T-helper 2 cell treated with Interferon-gamma antibody and Interleukin-4, amounts not matched to agents 5 μg/mL and 100 μg/mL, for 36 hours (primary cell): ENCODE measurements at regions not wholly inside any gene's neighbourhood (a gene's known extent, or its start where the extent isn't known, plus 50 kb on each side); places are given as distances from the start of the nearest gene placed in this dataset.
"Not testable (repeated sequence)": the region's sequence is repeated elsewhere in the genome, so short reads cannot be mapped to it uniquely, and the experiment has no call there.

Experiments used
- DNase-seq: peaks from one replicate; pipeline ENCODE4 v3.0.0; 2021; ENCODE audit warnings: low spot score
- H3K27ac Mint-ChIP-seq: one replicate; pipeline ENCODE4 v1.8.0; 2021; ENCODE audit warnings: mild to moderate bottlenecking, mixed read lengths
- H3K27me3 Mint-ChIP-seq: one replicate; pipeline ENCODE4 v1.8.0; 2021; ENCODE audit warnings: low read depth, mixed read lengths
- H3K36me3 Mint-ChIP-seq: one replicate; pipeline ENCODE4 v1.8.0; 2021; ENCODE audit warnings: low read depth, mixed read lengths
- H3K4me1 Mint-ChIP-seq: one replicate; pipeline ENCODE4 v1.8.0; 2021; ENCODE audit warnings: low read depth, mixed read lengths
- H3K4me3 Mint-ChIP-seq: one replicate; pipeline ENCODE4 v1.8.0; 2022; ENCODE audit warnings: mild to moderate bottlenecking, moderate library complexity, mixed read lengths
- H3K9me3 Mint-ChIP-seq: one replicate; pipeline ENCODE4 v1.8.0; 2021; ENCODE audit warnings: mixed read lengths

- Mint-ChIP-seq H3K4me1 (peaks cover 13% of the 10 kb centered on the region), H3K27me3 (no peaks in the 10 kb centered on the region), H3K36me3 (peaks cover 6% of the 10 kb centered on the region), H3K9me3 (peaks cover 5% of the 10 kb centered on the region), H3K4me3 (peak overlapping the region; percentile 54), H3K27ac (peak overlapping the region; percentile 74)
- peak; percentile 18 for DNase-seq
These were observed 109.6 kb upstream of the RBMS3 start for GRCh38 chr3:29171043-29171990.

- no peak for DNase-seq
- H3K4me3 Mint-ChIP-seq: no peak overlapping the region
- peaks cover 8% of the 10 kb centered on the region for H3K9me3 Mint-ChIP-seq
- H3K4me1 Mint-ChIP-seq: peaks cover 9% of the 10 kb centered on the region
- no peak overlapping the region for H3K27ac Mint-ChIP-seq
- no peaks in the 10 kb centered on the region for H3K27me3 Mint-ChIP-seq
- H3K36me3 Mint-ChIP-seq: peaks cover 6% of the 10 kb centered on the region
These were observed 104.4 kb upstream of the RBMS3 start for GRCh38 chr3:29176501-29176900.

GRCh38 chr3:29178809-29179793 lies 101.8 kb upstream of the RBMS3 start:
- no peak overlapping the region for H3K27ac Mint-ChIP-seq
- peaks cover 6% of the 10 kb centered on the region for H3K4me1 Mint-ChIP-seq
- no peaks in the 10 kb centered on the region for H3K36me3 Mint-ChIP-seq

DNA sequence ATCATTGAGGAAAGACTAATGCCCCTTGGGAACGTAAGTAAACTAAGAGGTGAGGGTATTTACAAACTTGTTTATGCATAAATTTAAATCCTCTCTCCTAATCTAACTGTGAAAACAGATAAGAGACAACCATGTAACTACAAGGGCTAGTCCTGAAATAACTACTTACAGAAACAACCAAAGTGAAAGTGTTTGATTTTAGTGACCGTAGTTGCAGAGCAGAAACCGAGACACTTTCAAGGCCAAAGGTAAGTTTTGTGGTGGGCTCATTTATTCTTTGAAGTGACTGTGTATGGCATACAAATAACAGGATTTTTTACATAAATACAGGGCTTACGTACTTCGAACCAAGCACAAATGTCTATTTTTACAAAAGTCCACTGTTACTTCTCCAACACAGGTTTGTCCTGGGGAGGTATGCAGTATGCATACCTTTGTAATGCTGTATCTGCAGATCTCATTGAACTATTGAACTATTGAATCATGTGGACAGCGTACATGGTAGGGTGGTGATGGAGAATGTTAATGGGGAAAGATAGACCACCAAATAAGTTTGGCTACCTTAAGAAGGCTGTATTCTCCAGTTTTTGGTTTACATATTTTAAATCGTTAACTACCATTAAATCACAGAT lies 99.6 kb upstream of the RBMS3 start:
- no peak overlapping the region for H3K4me3 Mint-ChIP-seq
- peaks cover 3% of the 10 kb centered on the region for H3K9me3 Mint-ChIP-seq
- H3K27ac Mint-ChIP-seq: no peak overlapping the region
- H3K27me3 Mint-ChIP-seq: no peaks in the 10 kb centered on the region
- no peak for DNase-seq
- no peaks in the 10 kb centered on the region for H3K36me3 Mint-ChIP-seq
- peaks cover 8% of the 10 kb centered on the region for H3K4me1 Mint-ChIP-seq

More at GRCh38 chr3:29178809-29179793, 101.8 kb upstream of the RBMS3 start:
- Mint-ChIP-seq H3K4me3 (no peak overlapping the region), H3K27me3 (no peaks in the 10 kb centered on the region), H3K9me3 (peaks cover 3% of the 10 kb centered on the region)
- no peak for DNase-seq

DNA sequence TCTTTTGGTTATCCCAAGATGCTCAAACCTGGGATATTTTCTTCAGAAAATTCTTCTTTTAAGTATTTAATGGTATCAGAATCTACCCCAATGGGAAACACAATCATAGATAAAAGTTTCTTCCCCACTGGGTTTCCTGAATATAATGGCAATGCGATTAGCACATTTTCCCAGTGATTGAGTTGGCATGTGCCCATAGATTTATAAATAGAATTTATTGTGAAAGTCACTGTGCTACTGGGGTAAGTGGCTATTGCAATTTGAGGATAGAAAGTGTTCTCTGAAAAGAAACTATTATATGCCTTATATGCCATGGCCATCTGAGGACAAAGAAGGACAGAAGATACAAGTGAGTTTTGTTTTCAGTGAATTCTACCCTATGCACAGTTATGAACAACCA lies 99.0 kb upstream of the RBMS3 start:
- peaks cover 8% of the 10 kb centered on the region for H3K4me1 Mint-ChIP-seq
- no peak overlapping the region for H3K27ac Mint-ChIP-seq
- H3K4me3 Mint-ChIP-seq: no peak overlapping the region
- H3K36me3 Mint-ChIP-seq: no peaks in the 10 kb centered on the region
- H3K9me3 Mint-ChIP-seq: peaks cover 3% of the 10 kb centered on the region
- no peak for DNase-seq
- H3K27me3 Mint-ChIP-seq: no peaks in the 10 kb centered on the region

DNA sequence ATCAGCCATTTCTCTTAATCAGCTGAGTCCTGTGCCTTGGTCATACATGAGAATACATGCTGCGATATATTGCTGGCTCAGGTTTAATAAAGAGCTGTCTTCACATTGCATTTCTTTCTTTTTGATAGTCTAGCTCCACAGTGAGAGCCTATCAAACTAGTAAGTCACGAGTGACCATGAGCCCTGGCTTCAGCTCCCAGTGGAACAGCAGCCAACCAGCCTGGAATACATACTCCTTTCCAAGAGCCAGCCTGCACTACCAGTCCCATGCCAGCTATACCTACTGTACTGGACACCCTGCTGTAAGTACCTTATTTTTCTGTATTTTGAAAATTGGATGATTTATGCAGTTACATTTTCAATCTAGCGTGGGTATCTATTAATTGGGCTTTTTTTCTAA lies 98.0 kb upstream of the RBMS3 start:
- H3K36me3 Mint-ChIP-seq, H3K4me3 Mint-ChIP-seq, DNase-seq, H3K4me1 Mint-ChIP-seq, H3K27ac Mint-ChIP-seq, H3K27me3 Mint-ChIP-seq, H3K9me3 Mint-ChIP-seq: not testable (repeated sequence)

DNA sequence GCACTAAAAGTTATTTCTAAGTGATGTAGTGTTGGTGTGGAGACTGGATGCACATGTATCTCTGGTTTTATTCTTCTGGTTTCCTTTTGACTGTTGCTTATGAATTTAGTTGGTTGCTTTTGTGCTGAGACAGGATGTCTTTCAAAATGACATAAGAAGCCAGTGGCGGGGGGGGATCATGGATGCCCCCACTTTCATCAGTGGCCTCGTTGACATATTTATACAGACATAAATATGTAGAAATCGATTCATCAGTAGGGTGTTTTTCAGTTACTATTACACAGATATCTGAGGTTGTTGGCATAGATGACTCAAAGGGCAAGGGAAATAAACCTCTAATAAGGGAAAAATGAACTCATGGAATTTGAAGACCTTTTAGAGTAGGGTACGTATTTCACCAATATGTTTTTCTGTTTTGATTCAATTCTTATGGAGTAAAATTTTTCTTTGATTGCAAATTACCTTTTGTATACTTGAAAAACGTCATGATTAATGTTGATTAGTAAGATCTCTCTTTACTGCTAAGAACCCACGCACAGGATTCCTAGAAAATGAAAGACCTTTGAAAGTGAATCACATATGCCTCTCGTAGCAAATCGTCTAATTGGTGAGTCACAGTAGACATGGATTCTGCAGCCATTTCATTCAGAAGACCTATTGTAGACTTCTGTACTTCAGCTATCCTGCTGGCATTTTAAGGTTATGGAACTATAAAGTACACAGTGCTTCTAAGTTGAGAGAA lies 97.4 kb upstream of the RBMS3 start:
- peak overlapping the region; percentile 45 for H3K4me3 Mint-ChIP-seq
- peaks cover 8% of the 10 kb centered on the region for H3K4me1 Mint-ChIP-seq
- H3K27ac Mint-ChIP-seq: peak overlapping the region; percentile 42

DNA sequence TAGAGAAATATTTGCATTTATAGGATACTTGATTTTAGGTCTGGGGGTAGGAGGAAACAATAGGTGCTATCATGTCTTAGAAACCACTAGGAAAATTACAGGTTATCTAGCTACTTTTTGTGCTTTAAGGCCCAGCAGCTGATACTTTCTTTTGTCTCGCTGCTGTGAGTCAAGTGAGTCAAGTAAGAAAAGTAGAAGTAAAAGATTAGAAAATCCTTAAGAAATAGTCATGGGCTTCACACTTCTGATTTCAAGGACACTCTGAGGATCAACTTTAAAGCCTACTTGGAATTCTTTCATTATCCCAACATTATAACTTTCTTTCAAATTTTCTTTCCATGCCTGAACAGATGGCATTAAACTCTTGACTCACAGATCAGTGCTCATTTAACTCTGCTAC lies 95.2 kb upstream of the RBMS3 start:
- Mint-ChIP-seq H3K9me3 (no peaks in the 10 kb centered on the region), H3K27ac (no peak overlapping the region), H3K4me3 (no peak overlapping the region), H3K36me3 (no peaks in the 10 kb centered on the region), H3K4me1 (peaks cover 8% of the 10 kb centered on the region), H3K27me3 (no peaks in the 10 kb centered on the region)
- DNase-seq: no peak

More for the DNA sequence above, 97.4 kb upstream of the RBMS3 start:
- Mint-ChIP-seq H3K36me3 (no peaks in the 10 kb centered on the region), H3K9me3 (peaks cover 2% of the 10 kb centered on the region), H3K27me3 (no peaks in the 10 kb centered on the region)
- DNase-seq: peak; percentile 46

GRCh38 chr3:29186131-29186599 lies 94.7 kb upstream of the RBMS3 start:
- Mint-ChIP-seq H3K4me1 (peaks cover 6% of the 10 kb centered on the region), H3K9me3 (peaks cover 3% of the 10 kb centered on the region), H3K27me3 (no peaks in the 10 kb centered on the region), H3K27ac (no peak overlapping the region), H3K36me3 (no peaks in the 10 kb centered on the region), H3K4me3 (no peak overlapping the region)
- DNase-seq: no peak

- no peak overlapping the region for H3K4me3 Mint-ChIP-seq
- H3K27ac Mint-ChIP-seq: no peak overlapping the region
- H3K27me3 Mint-ChIP-seq: no peaks in the 10 kb centered on the region
- H3K4me1 Mint-ChIP-seq: peaks cover 6% of the 10 kb centered on the region
- no peak for DNase-seq
- no peaks in the 10 kb centered on the region for H3K36me3 Mint-ChIP-seq
- H3K9me3 Mint-ChIP-seq: peaks cover 4% of the 10 kb centered on the region
These were observed 93.7 kb upstream of the RBMS3 start for GRCh38 chr3:29186982-29187725.

DNA sequence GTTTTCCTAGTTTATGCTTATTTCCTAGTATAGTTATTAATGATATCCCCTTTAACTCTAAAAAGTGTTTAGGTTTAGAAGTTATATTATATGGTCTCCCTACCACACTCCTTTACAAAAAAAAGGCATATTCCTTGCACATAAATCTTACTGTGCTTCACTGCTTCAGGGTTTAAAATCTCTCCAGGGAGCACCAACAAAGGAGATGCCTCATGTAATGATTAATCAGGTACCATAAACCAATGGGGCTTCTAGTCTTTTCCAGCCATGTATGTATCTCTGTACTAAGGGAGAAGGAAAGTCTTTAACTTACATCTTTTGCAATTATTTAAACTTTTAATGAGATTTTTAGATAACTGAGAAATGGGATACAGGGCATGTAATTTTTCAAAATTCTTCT lies 91.5 kb upstream of the RBMS3 start:
- H3K4me3 Mint-ChIP-seq: no peak overlapping the region
- DNase-seq: no peak
- H3K27ac Mint-ChIP-seq: no peak overlapping the region
- no peaks in the 10 kb centered on the region for H3K36me3 Mint-ChIP-seq
- H3K27me3 Mint-ChIP-seq: no peaks in the 10 kb centered on the region
- H3K9me3 Mint-ChIP-seq: peaks cover 4% of the 10 kb centered on the region
- peaks cover 2% of the 10 kb centered on the region for H3K4me1 Mint-ChIP-seq

GRCh38 chr3:29194139-29194538 lies 86.7 kb upstream of the RBMS3 start:
- Mint-ChIP-seq H3K27me3 (no peaks in the 10 kb centered on the region), H3K27ac (no peak overlapping the region), H3K4me1 (no peaks in the 10 kb centered on the region), H3K36me3 (no peaks in the 10 kb centered on the region), H3K4me3 (no peak overlapping the region), H3K9me3 (peaks cover 4% of the 10 kb centered on the region)
- DNase-seq: no peak
